ENCODE measurements at regions not wholly inside any gene's neighbourhood (a gene's known extent, or its start where the extent isn't known, plus 50 kb on each side); places are given as distances from the start of the nearest gene placed in this dataset.
"Not testable (repeated sequence)": the region's sequence is repeated elsewhere in the genome, so short reads cannot be mapped to it uniquely, and the experiment has no call there.

GRCh38 chr22:11017108-11017507 lies 4510.9 kb upstream of the OR11H1 start:
- not testable (repeated sequence) for TF ChIP-seq CTCF (IDR thresholded peaks at IDR 0.05 in 4 of 5, conservative IDR thresholded peaks at IDR 0.05 in 1 of 5); POLR2A (IDR thresholded peaks at IDR 0.05)
